ENCODE measurements at regions not wholly inside any gene's neighbourhood (a gene's known extent, or its start where the extent isn't known, plus 50 kb on each side); places are given as distances from the start of the nearest gene placed in this dataset.

DNA sequence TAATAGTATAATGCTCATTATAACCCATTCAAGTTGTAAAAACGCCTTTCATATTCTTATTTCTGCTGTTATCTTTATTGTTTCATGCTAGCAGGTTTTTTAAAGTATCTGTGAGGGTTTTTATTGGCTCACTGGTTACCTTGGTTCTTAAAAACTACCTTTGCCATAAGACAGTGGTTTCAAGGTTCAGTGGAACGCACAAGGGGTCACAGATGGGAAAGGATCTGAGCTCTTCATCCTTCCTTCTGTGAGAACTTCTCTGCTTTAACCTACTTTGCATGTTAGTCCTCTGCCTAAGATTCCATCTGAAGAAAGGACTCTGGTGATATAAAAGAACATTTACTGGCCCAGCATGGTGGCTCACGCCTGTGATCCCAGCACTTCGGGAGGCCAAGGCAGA is 492.6 kb downstream of the CD83 start:
- no peaks in the 10 kb centered on the region for H3K27me3 ChIP-seq
- peak in 1 of 2 donors; percentile 8 for DNase-seq (ENCODE audit: extremely low spot score in 2 of 2)
- intact Hi-C loops (cut with DNase I) = no loop called here

DNA sequence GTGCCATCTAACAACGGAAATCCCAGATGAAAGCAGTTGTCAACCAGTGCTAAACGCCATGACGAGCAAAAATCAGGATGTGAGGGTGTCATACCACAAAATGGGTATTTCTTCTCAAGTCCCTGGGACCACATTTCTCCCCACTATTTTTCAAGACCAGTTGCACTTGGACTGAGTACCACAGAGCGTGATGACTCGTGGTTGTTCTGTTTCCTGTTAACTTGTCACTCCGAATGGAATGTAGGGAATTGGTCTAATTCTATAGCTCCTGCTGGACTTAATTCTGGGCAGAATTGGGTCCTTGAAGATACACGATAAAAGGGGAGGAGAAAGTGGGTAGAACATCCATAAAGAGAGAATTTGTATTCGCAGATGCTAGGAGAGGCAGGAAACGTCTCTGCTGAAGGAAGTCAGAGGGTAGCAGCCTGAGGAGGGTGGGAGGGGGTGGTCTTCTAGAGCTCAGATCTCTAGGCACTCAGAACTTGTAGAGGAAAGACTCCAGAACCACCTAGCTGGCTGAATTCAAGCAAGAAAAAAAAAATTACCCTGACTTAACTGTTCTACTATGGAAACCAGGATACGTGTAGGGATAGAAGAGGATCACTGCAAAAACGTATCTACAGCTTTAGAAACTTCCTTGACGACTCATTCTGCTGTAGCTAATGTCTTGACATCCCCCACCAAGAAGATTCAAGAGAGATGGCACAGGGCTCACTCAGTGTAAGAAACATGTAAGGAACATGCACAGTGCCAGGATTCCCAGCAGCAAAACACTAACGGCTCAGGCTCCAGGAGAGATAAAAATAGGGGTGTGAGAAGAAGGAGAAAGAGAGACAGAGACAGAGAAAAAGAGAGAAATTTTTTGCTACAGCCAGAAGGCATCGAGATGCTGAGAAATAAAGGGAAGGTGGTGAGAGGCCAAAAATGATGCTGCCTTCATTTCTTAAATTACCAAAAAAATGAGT is 494.7 kb downstream of the CD83 start:
- no peaks in the 10 kb centered on the region for H3K27me3 ChIP-seq

More for the DNA sequence above, 492.6 kb downstream of the CD83 start:
- Histone ChIP-seq H3K9me3 (no peaks in the 10 kb centered on the region), H3K4me3 (no peak overlapping the region), H3K4me1 (no peaks in the 10 kb centered on the region), H3K36me3 (no peaks in the 10 kb centered on the region), H3K27ac (no peak overlapping the region)
- TF ChIP-seq, protein P1, sequence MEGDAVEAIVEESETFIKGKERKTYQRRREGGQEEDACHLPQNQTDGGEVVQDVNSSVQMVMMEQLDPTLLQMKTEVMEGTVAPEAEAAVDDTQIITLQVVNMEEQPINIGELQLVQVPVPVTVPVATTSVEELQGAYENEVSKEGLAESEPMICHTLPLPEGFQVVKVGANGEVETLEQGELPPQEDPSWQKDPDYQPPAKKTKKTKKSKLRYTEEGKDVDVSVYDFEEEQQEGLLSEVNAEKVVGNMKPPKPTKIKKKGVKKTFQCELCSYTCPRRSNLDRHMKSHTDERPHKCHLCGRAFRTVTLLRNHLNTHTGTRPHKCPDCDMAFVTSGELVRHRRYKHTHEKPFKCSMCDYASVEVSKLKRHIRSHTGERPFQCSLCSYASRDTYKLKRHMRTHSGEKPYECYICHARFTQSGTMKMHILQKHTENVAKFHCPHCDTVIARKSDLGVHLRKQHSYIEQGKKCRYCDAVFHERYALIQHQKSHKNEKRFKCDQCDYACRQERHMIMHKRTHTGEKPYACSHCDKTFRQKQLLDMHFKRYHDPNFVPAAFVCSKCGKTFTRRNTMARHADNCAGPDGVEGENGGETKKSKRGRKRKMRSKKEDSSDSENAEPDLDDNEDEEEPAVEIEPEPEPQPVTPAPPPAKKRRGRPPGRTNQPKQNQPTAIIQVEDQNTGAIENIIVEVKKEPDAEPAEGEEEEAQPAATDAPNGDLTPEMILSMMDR (IDR thresholded peaks at IDR 0.05) = no peak
- TF ChIP-seq POLR2A (IDR thresholded peaks at IDR 0.05) (no peak), POLR2AphosphoS5 (IDR thresholded peaks at IDR 0.05; ENCODE audit: insufficient read depth in 1 of 2, low read depth in 1 of 2) (no peak)

DNA sequence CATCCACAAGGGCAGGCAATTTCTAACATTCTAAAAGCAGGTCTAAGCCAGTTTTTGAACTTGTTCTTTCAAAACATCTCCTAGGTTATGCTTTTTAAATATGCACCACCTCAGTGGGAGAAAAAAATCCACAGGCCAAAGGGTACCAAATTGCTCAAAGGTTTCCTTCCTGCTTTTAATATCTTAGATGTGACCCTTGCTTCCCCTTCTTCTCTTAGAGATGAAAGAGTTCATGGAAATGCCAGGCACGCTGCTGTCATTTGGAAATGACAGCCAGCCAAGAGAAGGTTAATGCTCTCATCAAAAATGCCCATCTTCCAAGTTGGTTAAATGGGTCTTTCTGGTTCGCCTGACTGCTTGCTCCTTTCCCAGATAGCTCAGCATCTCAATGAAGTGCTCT is 497.1 kb downstream of the CD83 start:
- Histone ChIP-seq H3K27me3 (no peaks in the 10 kb centered on the region), H3K4me1 (no peaks in the 10 kb centered on the region), H3K4me3 (no peak overlapping the region), H3K36me3 (no peaks in the 10 kb centered on the region), H3K9me3 (no peaks in the 10 kb centered on the region), H3K27ac (no peak overlapping the region)
- DNase-seq (ENCODE audit: extremely low spot score in 2 of 2) = no peak
- intact Hi-C loops (cut with DNase I) = no loop called here
- TF ChIP-seq POLR2AphosphoS5 (IDR thresholded peaks at IDR 0.05; ENCODE audit: insufficient read depth in 1 of 2, low read depth in 1 of 2) (no peak), POLR2A (IDR thresholded peaks at IDR 0.05) (no peak)
- TF ChIP-seq, protein P1 (IDR thresholded peaks at IDR 0.05) = no peak

More for the DNA sequence above, 494.7 kb downstream of the CD83 start:
- Histone ChIP-seq H3K4me3 (no peak overlapping the region), H3K9me3 (no peaks in the 10 kb centered on the region), H3K36me3 (no peaks in the 10 kb centered on the region), H3K4me1 (no peaks in the 10 kb centered on the region), H3K27ac (no peak overlapping the region)
- DNase-seq (ENCODE audit: extremely low spot score in 2 of 2) = peak in 1 of 2 donors; percentile 29
- TF ChIP-seq POLR2AphosphoS5 (IDR thresholded peaks at IDR 0.05; ENCODE audit: insufficient read depth in 1 of 2, low read depth in 1 of 2) (no peak), POLR2A (IDR thresholded peaks at IDR 0.05) (no peak)
- TF ChIP-seq, protein P1 (IDR thresholded peaks at IDR 0.05) = no peak
- intact Hi-C loops (cut with DNase I) = no loop called here

DNA sequence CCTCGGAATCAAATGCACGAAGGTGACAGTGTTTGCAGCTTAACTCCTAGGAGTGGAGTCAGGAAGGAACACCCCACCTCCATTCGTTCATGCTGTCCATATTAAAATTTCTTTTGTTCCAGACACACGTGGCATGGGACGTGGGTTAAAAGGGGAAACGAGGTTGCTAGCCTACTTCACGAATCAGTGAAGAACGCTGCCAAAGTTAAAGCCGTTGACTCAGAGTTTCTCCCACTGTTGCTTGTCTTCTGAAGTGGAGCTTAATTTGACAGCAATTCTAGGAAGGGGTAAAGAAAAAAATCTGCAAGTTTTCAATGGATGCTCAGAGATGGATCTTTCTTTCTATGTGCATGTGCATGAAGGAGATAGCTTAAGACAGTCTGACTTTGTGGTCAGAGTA is 499.1 kb downstream of the CD83 start:
- TF ChIP-seq, protein P1 (IDR thresholded peaks at IDR 0.05) = no peak
- TF ChIP-seq POLR2AphosphoS5 (IDR thresholded peaks at IDR 0.05; ENCODE audit: insufficient read depth in 1 of 2, low read depth in 1 of 2) = no peak
- no peak for TF ChIP-seq POLR2A (IDR thresholded peaks at IDR 0.05)
- DNase-seq (ENCODE audit: extremely low spot score in 2 of 2) = no peak
- no peak overlapping the region for H3K27ac ChIP-seq
- no peaks in the 10 kb centered on the region for H3K36me3 ChIP-seq
- H3K27me3 ChIP-seq = no peaks in the 10 kb centered on the region
- no peak overlapping the region for H3K4me3 ChIP-seq
- no peaks in the 10 kb centered on the region for H3K9me3 ChIP-seq
- intact Hi-C loops (cut with DNase I) = no loop called here
- H3K4me1 ChIP-seq = no peaks in the 10 kb centered on the region
